KMS-11 (cell line): ENCODE measurements at regions not wholly inside any gene's neighbourhood (a gene's known extent, or its start where the extent isn't known, plus 50 kb on each side); places are given as distances from the start of the nearest gene placed in this dataset.

Source experiments
- H2AFZ ChIP-seq: fragments of 200-600 bp; sonication (generic); 2 replicates; pipeline ENCODE4 v1.6.1; 2016; ENCODE audit warnings: antibody characterized with exemption, mixed run types, low read depth
- H3K27ac ChIP-seq: fragments of 200-600 bp; sonication (generic); 2 replicates; pipeline ENCODE4 v1.6.1; 2016; ENCODE audit warnings: mild to moderate bottlenecking, mixed run types
- H3K27me3 ChIP-seq: fragments of 200-600 bp; sonication (generic); 2 replicates; pipeline ENCODE4 v1.6.1; 2017; ENCODE audit warnings: mild to moderate bottlenecking, low read depth, mixed run types, moderate library complexity; ENCODE audit not compliant: insufficient read depth
- H3K36me3 ChIP-seq: fragments of 200-600 bp; sonication (generic); 2 replicates; pipeline ENCODE4 v1.6.1; 2017; ENCODE audit warnings: mild to moderate bottlenecking, mixed run types; ENCODE audit not compliant: insufficient read depth
- H3K4me1 ChIP-seq: fragments of 200-600 bp; sonication (generic); 2 replicates; pipeline ENCODE4 v1.6.1; 2016; ENCODE audit warnings: mild to moderate bottlenecking, low read depth, mixed run types; ENCODE audit not compliant: poor library complexity, severe bottlenecking
- H3K4me2 ChIP-seq: fragments of 200-600 bp; sonication (generic); 2 replicates; pipeline ENCODE4 v1.7.0; 2016; ENCODE audit warnings: mild to moderate bottlenecking, mixed run types
- H3K4me3 ChIP-seq: fragments of 200-600 bp; sonication (generic); IDR thresholded peaks from 2 replicates; pipeline ENCODE4 v1.6.1; 2017; ENCODE audit warnings: low read depth, low read length, mixed read lengths; ENCODE audit not compliant: insufficient read depth
- H3K79me2 ChIP-seq: fragments of 200-600 bp; sonication (generic); 2 replicates; pipeline ENCODE4 v1.6.1; 2016; ENCODE audit warnings: low read depth, mixed run types; ENCODE audit not compliant: insufficient read depth
- H3K9ac ChIP-seq: fragments of 200-600 bp; sonication (generic); 2 replicates; pipeline ENCODE4 v1.6.1; 2016; ENCODE audit warnings: mild to moderate bottlenecking, mixed run types
- H4K20me1 ChIP-seq: fragments of 200-600 bp; sonication (generic); 2 replicates; pipeline ENCODE4 v1.6.1; 2016; ENCODE audit warnings: mild to moderate bottlenecking, mixed run types; ENCODE audit not compliant: insufficient read depth
- CTCF ChIP-seq: fragments of 200-600 bp; sonication (generic); conservative IDR thresholded peaks from 2 replicates; pipeline ENCODE4 v1.6.1; 2017; ENCODE audit warnings: low read depth, mild to moderate bottlenecking, antibody characterized with exemption, low read length, moderate library complexity, mixed read lengths

DNA sequence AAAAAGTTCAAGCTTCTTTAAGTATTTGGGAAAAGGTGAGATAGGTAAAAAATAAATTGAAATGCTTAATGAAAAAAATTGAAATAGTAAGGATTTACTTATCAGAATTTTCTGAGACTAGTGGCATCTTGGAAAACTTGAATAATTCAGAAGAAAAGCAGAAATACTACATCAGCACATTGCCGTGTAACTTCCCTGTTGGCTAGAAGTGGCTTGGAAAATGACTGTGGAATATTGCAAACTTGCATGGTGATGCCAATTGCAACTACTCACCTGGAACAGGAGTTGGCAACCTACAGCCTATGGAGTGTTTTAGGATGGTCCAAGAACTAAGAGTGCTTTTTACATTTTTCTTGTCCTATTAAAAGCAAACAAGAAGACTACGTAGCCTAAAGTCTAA lies 603.5 kb upstream of the VRK2 start:
- H3K4me1 ChIP-seq, result no peaks in the 10 kb centered on the region
- no peak overlapping the region for H3K4me3 ChIP-seq
- H3K27me3 ChIP-seq, result no peaks in the 10 kb centered on the region
- H3K9ac ChIP-seq, result no peak overlapping the region
- no peak overlapping the region for H3K4me2 ChIP-seq
- no peaks in the 10 kb centered on the region for H3K79me2 ChIP-seq
- TF ChIP-seq CTCF, result no peak
- H3K36me3 ChIP-seq, result no peaks in the 10 kb centered on the region
- H4K20me1 ChIP-seq, result no peaks in the 10 kb centered on the region
- no peak overlapping the region for H3K27ac ChIP-seq
- no peak overlapping the region for H2AFZ ChIP-seq

DNA sequence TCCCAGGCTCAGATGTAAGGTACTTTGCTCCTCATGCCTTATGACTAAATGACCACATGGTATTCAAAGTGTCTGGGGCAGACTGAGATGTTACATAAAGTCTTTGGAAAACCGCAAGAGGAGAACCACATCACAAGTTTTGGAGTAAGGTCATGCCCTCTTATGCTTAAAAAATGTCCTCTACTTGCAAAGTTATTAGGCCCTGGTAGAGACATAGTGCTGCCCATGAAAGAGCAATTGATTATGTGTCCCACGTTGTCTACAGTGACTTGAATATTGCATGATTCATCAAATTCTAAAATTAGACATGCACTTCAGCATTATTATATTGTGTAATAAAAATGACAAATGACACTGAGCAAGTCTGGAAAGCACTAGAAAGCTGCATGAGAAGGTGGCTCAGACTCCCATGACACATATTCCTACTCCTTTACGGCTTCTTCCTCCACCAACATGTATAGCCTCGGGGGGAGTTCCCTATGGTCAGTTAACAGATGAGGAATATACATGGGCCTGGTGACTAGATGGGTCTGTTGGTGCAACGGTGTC lies 602.6 kb upstream of the VRK2 start:
- Histone ChIP-seq H3K79me2 (no peaks in the 10 kb centered on the region), H4K20me1 (no peaks in the 10 kb centered on the region), H3K4me3 (no peak overlapping the region), H3K9ac (no peak overlapping the region), H3K4me1 (no peaks in the 10 kb centered on the region), H3K4me2 (no peak overlapping the region), H3K27ac (no peak overlapping the region), H3K36me3 (no peaks in the 10 kb centered on the region), H3K27me3 (no peaks in the 10 kb centered on the region), H2AFZ (no peak overlapping the region)
- TF ChIP-seq CTCF, result no peak

GRCh38 chr2:57444752-57445430 lies 601.7 kb upstream of the VRK2 start:
- Histone ChIP-seq H3K79me2 (no peaks in the 10 kb centered on the region), H3K4me1 (no peaks in the 10 kb centered on the region), H3K4me2 (no peak overlapping the region), H3K27me3 (no peaks in the 10 kb centered on the region), H3K4me3 (no peak overlapping the region), H3K36me3 (no peaks in the 10 kb centered on the region), H2AFZ (no peak overlapping the region), H4K20me1 (no peaks in the 10 kb centered on the region), H3K9ac (no peak overlapping the region), H3K27ac (no peak overlapping the region)
- TF ChIP-seq CTCF, result no peak

- Histone ChIP-seq H3K36me3 (no peaks in the 10 kb centered on the region), H3K4me2 (no peak overlapping the region), H4K20me1 (no peaks in the 10 kb centered on the region), H3K27ac (no peak overlapping the region), H3K4me1 (no peaks in the 10 kb centered on the region), H2AFZ (no peak overlapping the region), H3K79me2 (no peaks in the 10 kb centered on the region), H3K27me3 (no peaks in the 10 kb centered on the region), H3K9ac (no peak overlapping the region), H3K4me3 (no peak overlapping the region)
- no peak for TF ChIP-seq CTCF
Measured at GRCh38 chr2:57448816-57449215, 597.8 kb upstream of the VRK2 start.
